ENCODE measurements at regions not wholly inside any gene's neighbourhood (a gene's known extent, or its start where the extent isn't known, plus 50 kb on each side); places are given as distances from the start of the nearest gene placed in this dataset.
"Not testable (repeated sequence)": the region's sequence is repeated elsewhere in the genome, so short reads cannot be mapped to it uniquely, and the experiment has no call there.

DNA sequence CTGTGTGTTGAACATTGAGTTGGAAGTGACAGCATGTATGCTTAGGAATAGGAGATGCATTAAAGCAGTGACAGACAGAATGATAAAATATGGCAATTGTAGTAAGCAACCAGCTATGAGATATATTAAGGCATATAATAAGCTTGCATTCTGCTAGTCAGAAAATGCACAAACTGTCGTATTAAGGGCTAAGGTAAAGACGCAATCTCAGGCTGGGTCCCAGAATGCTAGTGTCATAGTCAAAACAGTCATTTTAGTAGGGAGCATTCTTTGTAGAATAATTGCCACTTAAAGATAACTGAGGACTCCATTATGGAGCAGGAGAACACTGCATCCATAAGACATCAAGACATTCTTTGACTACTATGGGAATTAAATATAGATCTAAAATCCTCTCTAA lies 1369.7 kb upstream of the C9orf72 start:
- DNase-seq: no peak

DNA sequence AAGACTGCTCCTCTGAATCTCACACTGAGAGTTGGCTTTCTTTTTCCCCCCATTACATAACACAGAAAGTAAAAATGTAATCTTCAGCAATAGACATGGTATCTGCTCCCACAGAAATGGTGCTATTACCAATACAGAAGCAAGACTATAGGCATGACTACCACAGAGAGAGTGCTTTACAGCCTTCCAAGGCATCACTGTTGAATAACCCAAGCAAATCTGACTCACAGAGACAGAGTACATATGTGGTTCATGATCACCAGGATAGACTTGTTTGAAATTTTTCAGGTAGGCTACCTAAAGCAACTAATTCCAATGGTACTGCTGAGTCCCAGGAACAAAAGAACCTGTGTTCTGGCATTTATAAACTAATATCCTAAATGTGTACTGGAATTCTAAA lies 1373.4 kb upstream of the C9orf72 start:
- DNase-seq: no peak

DNA sequence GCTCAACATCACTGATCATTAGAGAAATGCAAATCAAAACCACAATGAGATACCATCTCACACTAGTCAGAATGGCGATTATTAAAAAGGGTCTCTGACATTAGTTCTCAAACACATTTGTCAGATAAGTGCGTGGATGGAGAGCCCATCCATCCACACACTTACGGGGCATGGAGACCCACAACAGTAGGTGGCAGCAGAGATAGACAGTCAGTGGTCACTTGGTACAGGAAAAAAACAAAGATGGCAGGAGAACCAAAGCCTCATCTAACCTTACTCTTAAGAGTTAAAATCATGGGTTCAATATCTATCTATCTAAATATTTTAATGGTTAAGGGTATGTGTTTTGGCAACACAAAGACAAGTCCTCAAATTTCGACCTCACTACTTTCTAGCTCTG lies 1378.7 kb upstream of the C9orf72 start:
- DNase-seq: no peak

DNA sequence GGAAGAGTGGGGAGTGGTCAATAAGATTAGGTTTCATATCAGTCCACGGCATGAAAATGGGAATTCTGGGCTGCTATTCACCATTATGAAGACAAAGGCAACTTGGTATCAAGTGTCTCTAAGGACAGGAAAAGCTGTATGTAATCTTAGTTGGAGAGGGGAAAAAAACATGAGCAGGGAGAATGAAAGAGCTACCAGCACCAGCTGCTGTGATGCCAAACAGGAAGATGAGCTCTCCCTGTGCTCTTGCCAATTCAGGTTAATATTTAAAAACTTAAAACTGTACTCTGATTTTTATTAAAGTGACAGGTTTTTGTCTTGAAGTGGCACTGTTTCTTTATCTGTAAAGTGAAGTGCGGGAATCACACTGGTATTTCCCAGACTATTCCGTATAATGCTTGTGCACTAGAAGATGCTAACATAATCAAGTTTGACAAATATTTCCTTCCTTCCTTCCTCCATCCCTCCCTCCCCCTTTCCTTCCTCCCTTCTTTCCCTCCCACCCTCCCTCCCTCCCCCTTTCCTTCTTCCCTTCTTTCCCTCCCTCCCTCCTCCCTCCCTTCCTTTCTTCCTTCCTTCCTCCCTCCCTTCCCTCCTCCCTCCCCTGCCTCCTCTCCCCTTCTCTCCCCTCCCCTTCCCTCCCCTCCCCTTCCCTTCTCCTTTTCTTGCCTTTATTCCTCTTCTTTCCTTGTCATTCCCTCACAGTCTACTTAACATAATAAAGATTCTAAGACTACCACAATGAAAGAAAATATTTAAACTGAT lies 1383.0 kb upstream of the C9orf72 start:
- DNase-seq: no peak

DNA sequence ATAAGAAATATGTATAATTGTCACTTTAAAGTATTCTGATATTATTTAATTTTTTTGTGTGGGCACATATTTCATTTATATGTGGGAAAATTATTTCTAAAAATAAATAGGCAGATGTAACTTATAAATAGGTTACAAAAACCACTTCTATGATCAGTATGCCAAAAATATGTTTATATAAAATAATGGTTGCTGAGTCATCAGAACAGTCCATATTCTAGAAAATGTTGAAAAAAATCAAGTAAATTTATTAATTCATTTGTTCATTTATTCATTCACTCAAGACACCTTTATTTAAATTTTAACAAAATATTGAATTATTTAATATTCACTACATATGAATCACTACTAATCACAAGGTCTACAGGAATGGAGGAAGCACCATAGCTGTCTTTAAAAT lies 1387.3 kb upstream of the C9orf72 start:
- no peak for DNase-seq

DNA sequence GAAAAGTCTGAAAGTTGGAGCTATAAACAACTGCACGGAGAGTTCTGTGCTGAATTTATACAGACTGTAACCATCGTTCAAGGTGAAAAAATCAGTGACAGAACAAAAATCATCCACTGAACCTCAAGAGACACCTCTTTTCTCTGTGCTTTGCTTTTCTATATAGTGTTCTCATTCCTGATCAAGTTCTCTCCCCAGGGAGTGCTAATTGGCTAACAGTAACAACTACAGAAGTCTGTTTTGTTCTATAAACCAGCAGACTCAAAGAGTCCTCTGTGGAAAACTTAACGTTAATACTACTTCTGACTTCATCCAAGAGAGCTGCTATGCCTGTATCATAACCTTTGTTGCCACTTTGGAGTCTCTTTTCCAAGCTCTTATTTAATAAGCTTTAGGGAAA lies 1388.3 kb upstream of the C9orf72 start:
- no peak for DNase-seq

DNA sequence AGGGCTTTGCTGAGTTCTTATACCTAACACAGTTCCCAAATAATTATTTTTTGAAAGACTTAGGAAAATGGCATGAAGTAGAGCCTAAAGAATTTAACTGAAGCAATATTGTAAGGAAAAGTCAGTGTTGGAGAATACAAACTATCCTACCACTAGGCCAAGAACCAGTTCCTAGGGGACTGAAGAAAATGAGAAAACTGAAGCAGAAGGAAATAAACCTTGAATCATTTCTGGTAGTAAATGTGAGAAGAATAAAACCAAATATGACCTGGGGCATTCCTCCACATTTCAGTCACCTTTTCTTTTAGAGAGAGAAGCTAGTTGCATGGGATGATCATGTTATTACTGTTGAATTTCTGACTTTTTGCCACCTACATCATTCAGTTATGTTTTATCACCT lies 1393.9 kb upstream of the C9orf72 start:
- no peak for DNase-seq

DNA sequence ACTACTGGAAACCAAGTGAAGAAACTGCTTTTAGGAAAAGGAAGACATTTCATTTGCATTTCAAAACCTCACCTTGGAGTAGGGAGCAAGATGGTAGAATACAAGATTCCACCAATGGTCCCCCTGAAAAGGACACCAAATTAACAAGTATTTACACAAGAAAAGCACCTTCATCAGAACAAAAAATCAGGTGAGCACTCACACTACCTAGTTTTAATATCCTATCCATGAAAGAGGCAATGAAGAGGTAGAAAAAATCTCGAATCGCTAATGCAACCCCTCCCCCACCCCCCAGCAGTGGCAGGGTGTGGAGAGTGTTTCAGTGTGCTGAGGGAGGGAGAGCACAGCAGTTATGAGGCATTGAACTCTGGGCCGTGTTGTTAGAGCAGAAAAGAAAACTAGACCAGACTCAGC lies 1397.0 kb upstream of the C9orf72 start:
- DNase-seq: no peak

DNA sequence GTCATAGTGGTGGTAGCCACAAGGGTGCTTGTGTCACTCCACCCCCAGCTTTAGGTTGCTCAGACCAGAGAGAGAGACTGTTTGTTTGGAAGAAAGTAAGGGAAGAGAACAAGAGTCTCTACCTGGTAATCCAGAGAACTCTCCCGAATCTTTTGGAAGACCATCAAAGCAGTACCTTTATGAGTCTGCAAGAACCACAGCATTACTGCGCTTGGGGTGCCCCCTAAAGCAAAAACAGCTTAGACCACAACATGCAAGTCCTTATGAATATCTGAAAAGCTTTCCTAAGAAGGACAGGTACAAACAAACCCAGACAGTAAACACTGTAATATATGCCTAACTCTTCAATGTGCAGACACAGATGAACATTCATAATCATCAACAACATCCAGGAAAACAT lies 1398.6 kb upstream of the C9orf72 start:
- no peak for DNase-seq

DNA sequence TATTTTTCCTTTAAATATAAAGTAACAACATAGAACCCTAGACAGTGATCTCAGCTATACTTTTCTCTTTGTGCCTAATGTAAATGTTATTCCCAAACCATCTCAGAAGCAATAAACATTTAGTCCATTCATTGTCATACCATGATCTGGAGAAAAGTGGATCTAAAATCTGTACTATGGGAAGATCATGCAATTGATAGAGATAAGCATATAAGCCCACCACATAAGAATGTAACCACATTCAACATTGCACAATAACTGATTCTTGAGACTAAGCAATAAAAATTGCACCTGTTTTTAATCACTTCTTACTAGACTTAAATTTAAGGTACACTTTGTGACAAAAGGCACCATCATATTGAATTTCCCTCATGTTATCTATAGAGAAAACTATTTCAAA lies 1403.0 kb upstream of the C9orf72 start:
- no peak for DNase-seq

DNA sequence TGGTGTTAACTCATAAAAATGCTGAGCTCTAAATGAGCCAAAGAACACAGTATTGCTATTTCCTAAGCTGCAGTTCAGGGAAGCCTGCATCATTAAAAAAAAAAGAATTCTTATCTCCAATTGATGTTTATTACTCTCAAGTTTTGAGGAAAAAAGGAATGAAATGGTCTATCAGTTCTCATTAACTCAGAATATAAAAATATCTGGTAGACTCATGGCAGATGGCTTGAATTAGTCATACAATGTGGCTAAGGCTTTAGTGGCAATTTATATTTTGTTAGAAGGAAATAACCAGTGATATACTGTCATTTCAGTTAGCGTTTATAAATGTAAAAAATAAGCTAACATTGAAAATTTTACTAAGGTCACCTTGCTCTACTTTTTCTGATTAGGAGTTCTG lies 1403.4 kb upstream of the C9orf72 start:
- DNase-seq: no peak

DNA sequence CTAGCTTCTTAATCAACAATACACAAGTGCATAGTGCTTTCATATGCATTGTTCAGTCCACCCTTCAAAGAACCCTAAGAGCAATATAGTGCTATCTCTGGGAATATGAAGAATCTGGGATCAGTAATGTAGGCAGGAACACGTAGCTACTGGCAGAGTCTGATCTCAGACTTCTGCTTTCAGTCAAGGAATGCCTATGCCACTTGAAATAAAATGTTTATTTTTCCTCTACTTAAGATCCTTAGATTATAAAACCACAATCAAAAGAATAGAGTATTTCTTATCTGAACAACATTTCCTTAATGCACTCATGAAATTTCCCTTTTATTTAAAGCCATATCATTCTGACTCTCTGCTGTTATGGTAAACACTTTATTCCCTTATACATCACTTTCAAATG lies 1407.8 kb upstream of the C9orf72 start:
- DNase-seq: no peak

DNA sequence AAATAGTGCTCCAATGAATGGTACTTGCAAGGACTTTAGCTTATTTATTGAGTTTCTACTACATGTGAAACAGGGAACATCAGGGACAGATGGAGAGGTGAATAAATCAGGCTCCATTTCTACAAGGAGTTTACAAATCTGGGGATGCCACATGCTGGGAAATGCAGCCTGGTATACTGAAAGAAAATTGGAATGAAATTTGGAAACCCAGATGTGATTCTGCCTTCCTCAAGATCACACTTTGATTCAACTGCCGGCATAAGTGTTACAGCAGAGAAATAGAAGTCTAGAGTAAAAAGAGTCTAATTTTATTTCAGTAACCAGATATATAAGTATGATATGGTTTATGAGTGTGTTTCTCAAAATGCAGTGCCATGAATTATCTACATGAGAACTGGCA lies 1408.4 kb upstream of the C9orf72 start:
- DNase-seq: no peak

DNA sequence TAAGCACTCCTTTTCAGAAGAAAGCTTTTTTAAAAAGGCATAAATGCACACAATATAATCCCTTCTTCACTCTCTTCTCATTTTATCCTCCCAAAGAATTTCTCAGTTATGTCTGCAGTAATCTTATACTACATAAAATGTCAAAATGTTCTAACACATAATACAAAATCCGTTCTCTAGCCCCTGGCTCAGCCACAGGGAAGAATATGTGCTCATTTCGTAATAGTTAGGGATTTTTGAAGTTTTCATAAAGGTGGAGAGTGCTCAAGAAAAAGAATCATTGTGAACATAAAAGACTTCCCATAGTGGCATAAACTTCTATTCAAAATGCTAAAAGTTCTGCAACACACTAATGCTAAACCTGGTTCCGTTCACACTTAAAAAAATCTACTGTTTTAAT lies 1410.7 kb upstream of the C9orf72 start:
- DNase-seq: no peak

DNA sequence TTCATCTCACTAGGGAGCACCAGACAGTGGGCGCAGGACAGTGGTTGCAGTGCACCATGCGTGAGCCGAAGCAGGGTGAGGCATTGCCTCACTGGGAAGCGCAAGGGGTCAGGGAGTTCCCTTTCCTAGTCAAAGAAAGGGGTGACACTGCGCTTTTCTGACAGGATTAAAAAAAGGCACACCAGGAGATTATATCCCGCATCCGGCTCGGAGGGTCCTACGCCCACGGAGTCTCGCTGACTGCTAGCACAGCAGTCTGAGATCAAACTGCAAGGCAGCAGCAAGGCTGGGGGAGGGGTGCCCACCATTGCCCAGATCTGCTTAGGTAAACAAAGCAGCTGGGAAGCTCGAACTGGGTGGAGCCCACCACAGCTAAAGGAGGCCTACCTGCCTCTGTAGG lies 1416.7 kb upstream of the C9orf72 start:
- DNase-seq: not testable (repeated sequence)

DNA sequence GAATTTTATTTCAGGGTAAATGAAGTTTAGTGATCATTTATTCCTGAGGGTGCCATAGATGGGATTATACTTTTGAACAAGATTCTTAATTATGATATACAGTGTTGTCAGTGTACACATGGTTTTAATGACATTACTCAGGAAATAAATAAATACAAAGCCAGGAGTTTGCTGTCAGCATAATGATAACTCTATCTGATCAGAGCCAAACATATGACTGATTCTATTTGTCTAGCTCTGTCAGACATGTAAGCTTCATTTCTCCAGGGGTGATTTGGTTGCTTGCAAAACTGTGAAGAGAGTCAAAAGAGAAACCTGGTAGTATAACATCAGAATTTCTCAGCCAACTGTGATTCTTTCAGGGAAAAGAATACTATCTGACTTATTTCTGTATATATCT lies 1425.8 kb upstream of the C9orf72 start:
- no peak for DNase-seq

DNA sequence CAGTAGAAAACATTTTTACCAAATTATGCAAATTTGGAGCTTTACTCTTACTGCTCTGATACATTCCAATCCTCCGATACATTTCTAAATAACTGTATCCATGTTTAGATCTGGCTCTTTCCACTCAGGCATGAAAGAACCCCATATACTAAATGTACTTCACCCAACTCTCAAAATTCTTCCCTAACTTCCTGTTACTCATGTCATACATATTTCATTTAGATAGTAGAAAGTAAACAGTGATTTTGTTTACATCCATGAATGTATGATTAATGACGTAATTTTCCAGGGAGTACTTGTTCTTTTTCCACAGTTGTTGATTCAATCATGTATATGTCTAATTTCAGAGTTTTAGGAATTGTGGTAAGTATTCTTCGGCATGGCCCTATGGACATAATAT lies 1426.5 kb upstream of the C9orf72 start:
- no peak for DNase-seq

DNA sequence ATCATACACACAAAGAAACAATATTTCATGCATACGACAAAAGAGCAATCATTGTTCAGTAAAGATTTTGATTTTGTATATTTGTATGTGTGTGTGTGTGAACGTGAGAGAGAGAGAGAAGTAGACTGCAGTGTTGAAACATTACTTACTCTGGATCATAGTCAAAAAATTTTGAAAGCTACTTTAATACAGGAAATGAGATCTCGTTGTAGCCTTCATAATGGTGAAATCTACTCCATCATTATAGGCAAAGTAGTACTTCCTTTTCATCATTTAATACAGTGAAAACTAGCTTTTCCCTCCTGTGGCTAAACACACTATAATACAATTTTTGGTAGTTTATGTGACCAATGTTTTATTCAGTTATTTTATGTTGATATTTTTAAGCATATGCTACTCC lies 1427.7 kb upstream of the C9orf72 start:
- no peak for DNase-seq

DNA sequence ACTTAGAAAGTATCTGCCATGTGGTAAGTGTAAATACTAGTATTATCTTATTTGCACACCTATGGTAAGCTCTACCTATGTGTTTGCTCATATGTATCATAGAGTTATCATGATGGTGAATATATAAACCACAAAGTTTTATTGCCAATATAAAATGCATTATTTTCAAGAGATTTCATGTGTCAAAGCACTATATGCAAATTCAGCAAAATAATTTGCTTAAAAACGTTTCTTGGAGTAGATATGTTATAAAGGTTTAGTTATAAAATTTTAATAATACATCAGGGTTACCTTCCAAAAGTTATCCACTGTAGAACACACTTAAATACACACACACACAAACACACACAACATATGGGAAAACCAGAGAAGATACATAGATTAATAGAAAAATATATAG lies 1431.7 kb upstream of the C9orf72 start:
- DNase-seq: no peak

DNA sequence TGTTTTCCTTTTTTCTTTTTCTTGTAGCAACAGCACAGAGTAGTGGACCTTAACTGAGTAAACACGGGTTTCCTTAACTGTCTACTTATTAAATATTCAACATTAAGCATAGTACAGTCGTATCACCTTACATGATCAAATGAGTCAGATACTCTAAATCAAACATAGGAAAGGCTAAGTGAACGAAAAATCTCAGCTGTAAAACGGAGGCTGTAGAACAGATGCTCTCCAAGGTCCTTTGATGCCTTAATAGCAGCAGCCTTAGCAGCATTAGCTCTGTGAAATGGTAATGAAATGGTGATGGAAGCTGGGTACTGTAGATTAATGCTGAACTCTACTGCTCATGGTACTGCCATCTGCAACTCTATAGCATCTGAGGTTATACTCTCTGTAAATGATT lies 1433.3 kb upstream of the C9orf72 start:
- no peak for DNase-seq

DNA sequence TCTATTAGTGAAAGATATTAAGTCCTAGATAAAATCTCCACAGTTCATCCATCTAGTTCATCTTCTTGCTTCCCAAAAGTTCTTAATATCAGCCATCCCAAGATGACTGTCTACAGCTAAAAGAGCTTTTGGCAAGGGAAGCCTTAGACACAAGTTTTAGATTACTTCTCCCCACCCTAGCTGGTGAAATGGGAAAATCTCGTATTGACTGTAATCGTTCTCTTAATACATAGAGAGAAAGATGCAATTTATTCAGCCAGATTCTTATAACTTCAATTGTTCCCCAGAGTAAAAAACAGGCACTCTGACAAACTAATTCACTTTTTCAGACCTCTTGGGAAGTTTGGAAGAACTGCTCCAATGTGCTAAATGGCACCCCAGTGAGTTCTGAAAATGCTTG lies 1439.6 kb upstream of the C9orf72 start:
- no peak for DNase-seq

DNA sequence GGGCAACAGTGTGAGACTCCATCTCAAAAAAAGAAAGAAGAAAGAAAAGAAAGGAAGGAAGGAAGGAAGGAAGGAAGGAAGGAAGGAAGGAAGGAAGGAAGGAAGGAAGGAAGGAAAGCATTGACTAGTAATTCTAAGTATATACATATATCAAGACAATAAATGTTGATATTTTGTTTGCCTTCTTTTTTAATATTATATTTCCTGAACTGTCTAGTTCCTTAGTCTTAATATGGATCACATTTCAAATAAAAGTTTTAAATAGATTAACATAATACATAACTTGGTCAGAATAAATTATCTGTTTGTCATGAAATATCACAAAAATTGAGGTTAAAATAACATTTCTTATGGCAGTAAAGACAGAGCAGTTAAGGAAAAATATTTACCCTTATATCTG lies 1448.4 kb upstream of the C9orf72 start:
- DNase-seq: no peak

DNA sequence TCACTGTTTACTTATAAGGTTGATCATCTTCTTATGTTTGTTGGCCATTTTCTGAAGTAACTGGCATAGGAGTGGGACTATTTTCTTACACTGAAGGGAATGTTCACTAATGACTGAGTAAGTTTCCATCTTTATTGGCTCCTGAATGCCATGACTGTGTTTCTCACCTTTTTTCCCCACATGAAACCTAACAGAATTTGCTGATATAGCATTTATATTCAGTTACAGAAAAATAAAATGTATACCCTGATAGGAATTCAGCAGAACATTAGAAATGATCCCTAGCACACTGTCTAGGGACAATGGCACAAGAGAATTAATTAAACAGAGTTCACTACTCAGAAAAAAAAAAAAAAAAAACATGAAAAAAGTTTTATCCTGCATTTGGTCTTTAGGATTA lies 1465.1 kb upstream of the C9orf72 start:
- no peak for DNase-seq

DNA sequence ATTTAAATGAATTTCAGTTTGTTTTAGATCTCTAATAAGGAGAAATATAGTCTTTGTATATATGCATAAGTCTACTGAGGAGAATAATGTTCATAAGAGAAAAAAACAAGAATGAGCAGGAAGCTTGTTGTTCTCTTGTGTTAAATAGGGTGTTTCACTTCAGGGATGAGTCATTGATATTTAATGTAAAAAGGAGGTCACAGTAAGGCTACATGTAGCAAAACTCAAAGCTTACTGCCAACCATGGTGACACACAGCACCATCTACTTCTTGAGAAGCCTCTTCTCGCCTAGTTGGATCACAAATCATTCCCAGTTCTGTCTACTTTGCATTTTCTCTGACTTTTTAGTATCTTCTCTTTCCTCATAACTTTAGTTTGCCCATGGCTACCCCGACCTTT lies 1466.0 kb upstream of the C9orf72 start:
- no peak for DNase-seq

DNA sequence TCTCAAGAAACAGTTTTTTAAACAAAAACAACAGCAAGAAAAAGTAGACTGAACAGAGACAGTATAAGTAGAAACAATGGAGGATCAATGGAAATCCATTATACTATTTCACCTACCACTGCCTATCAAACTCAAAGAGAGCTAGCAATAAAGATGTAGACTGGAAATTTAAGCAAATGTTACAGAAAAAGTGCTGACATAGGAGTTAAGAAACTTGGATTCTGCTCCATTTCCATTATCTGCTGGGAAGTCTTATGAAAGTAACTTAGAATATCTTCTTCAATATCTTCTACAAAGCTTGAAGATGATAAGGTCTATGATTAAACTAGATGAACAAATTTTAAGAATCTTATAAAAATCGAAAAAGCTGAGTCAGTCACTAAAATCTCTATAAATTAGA lies 1469.8 kb upstream of the C9orf72 start:
- no peak for DNase-seq

DNA sequence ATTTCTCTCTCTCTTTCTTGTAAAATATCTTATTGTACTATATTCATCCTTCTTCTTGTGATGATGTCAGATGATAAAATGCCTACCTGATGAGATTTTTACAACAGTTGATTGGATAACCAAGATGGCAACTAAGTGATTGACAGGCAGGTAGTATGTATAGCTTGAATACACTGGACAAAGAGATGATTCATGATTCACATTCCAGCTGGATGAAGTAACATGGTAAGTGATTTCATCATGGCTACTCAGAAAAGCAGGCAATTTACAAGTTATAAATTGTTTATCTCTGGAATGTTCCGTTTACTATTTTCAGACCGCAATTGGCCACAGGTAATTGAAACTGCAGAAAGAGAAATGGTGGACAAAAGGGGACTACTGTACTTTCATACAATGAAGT lies 1471.7 kb upstream of the C9orf72 start:
- DNase-seq: no peak
